HL-60 (cell line): ENCODE measurements at regions not wholly inside any gene's neighbourhood (a gene's known extent, or its start where the extent isn't known, plus 50 kb on each side); places are given as distances from the start of the nearest gene placed in this dataset.

ENCODE experiments used
- GABPA ChIP-seq: IDR thresholded peaks from 2 replicates; pipeline ENCODE4 v1.6.1; 2012; ENCODE audit warnings: low read depth
- POLR2AphosphoS5 ChIP-seq: IDR thresholded peaks from 2 replicates; pipeline ENCODE4 v1.6.1; 2012; ENCODE audit warnings: low read depth
- SPI1 ChIP-seq: IDR thresholded peaks from 2 replicates; pipeline ENCODE4 v1.6.1; 2012; ENCODE audit warnings: low read depth, mild to moderate bottlenecking, borderline replicate concordance
- TF ChIP-seq, protein P1 (sequence below): IDR thresholded peaks from one replicate; pipeline ENCODE4 v1.5.1; 2011; ENCODE audit warnings: low read length, control low read depth, inconsistent platforms; ENCODE audit not compliant: insufficient read depth
- TF ChIP-seq, protein P2 (sequence below): IDR thresholded peaks from 2 replicates; pipeline ENCODE4 v1.6.1; 2012; ENCODE audit warnings: low read depth; ENCODE audit not compliant: insufficient replicate concordance

DNA sequence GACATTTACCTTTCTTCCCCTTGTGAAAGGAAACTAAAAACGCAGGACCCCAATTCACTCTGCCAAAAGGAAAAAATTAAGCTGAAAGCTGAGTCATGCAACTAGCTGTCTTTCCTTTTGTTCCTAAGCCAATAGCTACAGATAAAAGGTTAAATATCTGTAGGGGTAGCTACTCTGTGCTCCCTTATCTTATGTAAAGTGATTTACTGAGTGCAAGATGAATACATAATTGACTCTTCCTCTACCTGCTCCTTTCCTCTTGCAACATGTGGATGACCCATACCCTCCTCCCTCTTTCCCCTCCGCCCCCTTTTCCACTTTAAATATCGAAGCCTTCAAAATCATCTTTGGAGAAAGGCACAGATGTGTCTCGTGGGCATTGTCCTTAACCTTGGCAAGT lies 68.0 kb upstream of the ZNF157 start:
- TF ChIP-seq GABPA (no peak), POLR2AphosphoS5 (no peak), SPI1 (no peak)
- TF ChIP-seq, protein P1, sequence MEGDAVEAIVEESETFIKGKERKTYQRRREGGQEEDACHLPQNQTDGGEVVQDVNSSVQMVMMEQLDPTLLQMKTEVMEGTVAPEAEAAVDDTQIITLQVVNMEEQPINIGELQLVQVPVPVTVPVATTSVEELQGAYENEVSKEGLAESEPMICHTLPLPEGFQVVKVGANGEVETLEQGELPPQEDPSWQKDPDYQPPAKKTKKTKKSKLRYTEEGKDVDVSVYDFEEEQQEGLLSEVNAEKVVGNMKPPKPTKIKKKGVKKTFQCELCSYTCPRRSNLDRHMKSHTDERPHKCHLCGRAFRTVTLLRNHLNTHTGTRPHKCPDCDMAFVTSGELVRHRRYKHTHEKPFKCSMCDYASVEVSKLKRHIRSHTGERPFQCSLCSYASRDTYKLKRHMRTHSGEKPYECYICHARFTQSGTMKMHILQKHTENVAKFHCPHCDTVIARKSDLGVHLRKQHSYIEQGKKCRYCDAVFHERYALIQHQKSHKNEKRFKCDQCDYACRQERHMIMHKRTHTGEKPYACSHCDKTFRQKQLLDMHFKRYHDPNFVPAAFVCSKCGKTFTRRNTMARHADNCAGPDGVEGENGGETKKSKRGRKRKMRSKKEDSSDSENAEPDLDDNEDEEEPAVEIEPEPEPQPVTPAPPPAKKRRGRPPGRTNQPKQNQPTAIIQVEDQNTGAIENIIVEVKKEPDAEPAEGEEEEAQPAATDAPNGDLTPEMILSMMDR: no peak
- TF ChIP-seq, protein P2, sequence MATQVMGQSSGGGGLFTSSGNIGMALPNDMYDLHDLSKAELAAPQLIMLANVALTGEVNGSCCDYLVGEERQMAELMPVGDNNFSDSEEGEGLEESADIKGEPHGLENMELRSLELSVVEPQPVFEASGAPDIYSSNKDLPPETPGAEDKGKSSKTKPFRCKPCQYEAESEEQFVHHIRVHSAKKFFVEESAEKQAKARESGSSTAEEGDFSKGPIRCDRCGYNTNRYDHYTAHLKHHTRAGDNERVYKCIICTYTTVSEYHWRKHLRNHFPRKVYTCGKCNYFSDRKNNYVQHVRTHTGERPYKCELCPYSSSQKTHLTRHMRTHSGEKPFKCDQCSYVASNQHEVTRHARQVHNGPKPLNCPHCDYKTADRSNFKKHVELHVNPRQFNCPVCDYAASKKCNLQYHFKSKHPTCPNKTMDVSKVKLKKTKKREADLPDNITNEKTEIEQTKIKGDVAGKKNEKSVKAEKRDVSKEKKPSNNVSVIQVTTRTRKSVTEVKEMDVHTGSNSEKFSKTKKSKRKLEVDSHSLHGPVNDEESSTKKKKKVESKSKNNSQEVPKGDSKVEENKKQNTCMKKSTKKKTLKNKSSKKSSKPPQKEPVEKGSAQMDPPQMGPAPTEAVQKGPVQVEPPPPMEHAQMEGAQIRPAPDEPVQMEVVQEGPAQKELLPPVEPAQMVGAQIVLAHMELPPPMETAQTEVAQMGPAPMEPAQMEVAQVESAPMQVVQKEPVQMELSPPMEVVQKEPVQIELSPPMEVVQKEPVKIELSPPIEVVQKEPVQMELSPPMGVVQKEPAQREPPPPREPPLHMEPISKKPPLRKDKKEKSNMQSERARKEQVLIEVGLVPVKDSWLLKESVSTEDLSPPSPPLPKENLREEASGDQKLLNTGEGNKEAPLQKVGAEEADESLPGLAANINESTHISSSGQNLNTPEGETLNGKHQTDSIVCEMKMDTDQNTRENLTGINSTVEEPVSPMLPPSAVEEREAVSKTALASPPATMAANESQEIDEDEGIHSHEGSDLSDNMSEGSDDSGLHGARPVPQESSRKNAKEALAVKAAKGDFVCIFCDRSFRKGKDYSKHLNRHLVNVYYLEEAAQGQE: no peak
